Epithelial cell of proximal tubule (primary cell): ENCODE measurements at regions not wholly inside any gene's neighbourhood (a gene's known extent, or its start where the extent isn't known, plus 50 kb on each side); places are given as distances from the start of the nearest gene placed in this dataset.

Source experiments
- DNase-seq: peaks from one replicate; pipeline ENCODE4 v3.0.0-alpha.2; 2011; ENCODE audit warnings: low read depth
- H3K4me3 ChIP-seq: 2 replicates; pipeline ENCODE4 v1.5.1; 2011; ENCODE audit warnings: low read depth, mild to moderate bottlenecking, low read length
- CTCF ChIP-seq: conservative IDR thresholded peaks from 2 replicates; pipeline ENCODE4 v1.5.1; 2012; ENCODE audit warnings: low read depth, mild to moderate bottlenecking, low read length

- no peak for TF ChIP-seq CTCF
- no peak for DNase-seq
- H3K4me3 ChIP-seq, result no peak overlapping the region
Measured at GRCh38 chr16:85544668-85545067, 68.5 kb upstream of the GSE1 start.

DNA sequence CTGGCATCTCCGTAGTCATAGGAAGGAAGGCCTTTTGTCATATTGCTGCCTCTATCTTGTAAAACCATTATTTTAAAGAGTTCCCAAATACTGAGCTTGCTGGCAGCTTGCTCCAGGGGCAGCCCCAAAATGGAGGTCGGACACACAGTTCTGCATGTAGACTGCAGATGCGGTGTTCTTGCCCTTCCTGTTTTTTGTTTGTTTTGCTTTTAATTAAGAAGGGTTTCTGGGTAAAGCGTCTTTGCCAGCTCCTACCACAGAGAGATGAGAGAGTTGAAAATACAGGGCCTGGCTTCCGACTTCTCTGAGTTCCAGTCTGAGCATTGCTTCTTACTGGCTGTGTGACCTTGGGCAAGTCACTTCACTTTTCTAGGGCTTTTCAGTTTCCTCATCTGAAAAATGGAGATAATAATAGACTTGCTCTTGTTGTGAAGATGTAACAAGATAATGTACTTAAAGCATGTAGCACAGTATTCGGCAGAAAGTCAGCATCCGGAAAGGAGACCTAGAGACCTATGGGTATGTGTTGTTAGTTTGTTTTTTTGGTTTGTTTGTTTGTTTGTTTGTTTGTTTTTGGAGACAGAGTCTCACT lies 67.8 kb upstream of the GSE1 start:
- no peak for TF ChIP-seq CTCF
- H3K4me3 ChIP-seq, result no peak overlapping the region
- no peak for DNase-seq

- no peak overlapping the region for H3K4me3 ChIP-seq
- DNase-seq, result no peak
- peak; percentile 17 for TF ChIP-seq CTCF
Measured at GRCh38 chr16:85546585-85547447, 66.3 kb upstream of the GSE1 start.

- DNase-seq, result no peak
- no peak overlapping the region for H3K4me3 ChIP-seq
- no peak for TF ChIP-seq CTCF
Measured at GRCh38 chr16:85548375-85548774, 64.7 kb upstream of the GSE1 start.

DNA sequence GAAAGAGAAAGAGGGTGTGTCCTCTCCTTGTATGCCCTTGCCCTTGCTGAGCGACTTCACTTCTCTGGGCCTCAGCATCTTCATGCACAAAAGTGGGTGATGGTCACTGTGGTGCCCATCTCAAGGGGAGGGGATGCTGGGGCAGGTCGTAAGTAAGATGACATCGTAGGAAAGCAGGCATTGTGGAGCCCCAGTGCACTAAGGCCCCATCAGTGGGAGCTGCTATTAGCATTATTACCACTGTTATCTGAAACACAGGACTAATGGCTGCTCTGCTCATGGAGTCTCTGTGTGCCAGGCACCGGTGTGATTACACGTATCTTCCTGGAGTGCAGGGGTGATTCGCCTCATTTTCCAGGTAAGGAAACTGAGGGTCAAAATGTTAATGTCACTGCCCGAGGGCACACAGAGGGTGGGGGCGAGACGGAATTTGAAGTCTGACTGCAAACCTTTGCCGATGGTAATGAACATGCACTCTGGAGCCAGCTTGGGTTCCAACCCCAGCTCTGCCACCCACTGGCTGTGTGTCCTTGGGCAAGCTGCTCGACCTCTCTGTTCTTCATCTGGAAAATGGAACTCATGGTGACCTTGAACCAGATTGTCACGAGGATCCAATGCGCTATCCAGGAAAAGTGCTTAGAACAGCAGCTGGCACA lies 63.2 kb upstream of the GSE1 start:
- TF ChIP-seq CTCF, result no peak
- no peak overlapping the region for H3K4me3 ChIP-seq
- no peak for DNase-seq

- no peak for TF ChIP-seq CTCF
- no peak for DNase-seq
- H3K4me3 ChIP-seq, result no peak overlapping the region
Measured at GRCh38 chr16:85550422-85550864, 62.7 kb upstream of the GSE1 start.
